Ovary (tissue), 7 donors: ENCODE measurements at regions not wholly inside any gene's neighbourhood (a gene's known extent, or its start where the extent isn't known, plus 50 kb on each side); places are given as distances from the start of the nearest gene placed in this dataset.

ENCODE experiments used
- DNase-seq, 5 donors: peaks; one replicate each; pipeline ENCODE4 v3.0.0-alpha.2; 2019 to 2020
- H3K27ac ChIP-seq, 2 donors: fragments of 200-600 bp; one replicate each; pipeline versions ENCODE4 v1.5.1 to v1.8.0; 2019 to 2022
- H3K27me3 ChIP-seq: fragments of 200-600 bp; one replicate; pipeline ENCODE4 v1.8.0; 2022
- H3K36me3 ChIP-seq: fragments of 200-600 bp; sonication (generic); one replicate; pipeline ENCODE4 v1.5.1; 2019
- H3K4me1 ChIP-seq: one replicate; pipeline ENCODE4 v1.8.1; 2013; ENCODE audit warnings: mild to moderate bottlenecking, moderate library complexity; ENCODE audit not compliant: insufficient read depth
- H3K4me3 ChIP-seq: fragments of 200-600 bp; sonication (generic); one replicate; pipeline ENCODE4 v1.5.1; 2017
- H3K9me3 ChIP-seq, 2 donors: fragments of 200-600 bp in 1 of 2; sonication (generic) in 1 of 2; one replicate each; pipeline versions ENCODE4 v1.5.1 to v1.8.1; 2013 to 2019; ENCODE audit warnings: mild to moderate bottlenecking in 1 of 2, moderate library complexity in 1 of 2
- CTCF ChIP-seq, 3 donors: fragments of 450-650 bp in 2 of 3; fragments of 200-600 bp in 1 of 3; IDR thresholded peaks; one replicate each; pipeline versions ENCODE4 v1.5.1 to v1.8.0; 2016 to 2022; ENCODE audit warnings: antibody characterized with exemption in 3 of 3, mild to moderate bottlenecking in 1 of 3
- EP300 ChIP-seq: sonication (generic); formaldehyde crosslinking; IDR thresholded peaks from one replicate; pipeline ENCODE4 v1.6.1; 2017; ENCODE audit warnings: antibody characterized with exemption
- POLR2A ChIP-seq: fragments of 450-650 bp; IDR thresholded peaks from one replicate; pipeline ENCODE4 v1.6.1; 2017; ENCODE audit warnings: antibody characterized with exemption, mild to moderate bottlenecking, moderate library complexity
- WGBS, 3 donors: extraction: QIAGEN DNeasy Blood & Tissue Kit in 1 of 3; methylation state at CpG; one replicate each; pipeline versions ENCODE4 v1.1.5 to v1.1.7; 2013 to 2017; 5-methylcytosine and 5-hydroxymethylcytosine counted together
- intact Hi-C, 4 donors: fragments of 100-400 bp; cut with DNase I; formaldehyde crosslinking; loops; one replicate each; pipeline versions ENCODE4 v1.11.0 to v1.15.1; 2022 to 2023
- donor health status: DM: no; HTN: no; CAD: no; lungs with moderate emphysema.
- donor health status: DM: no; HTN: no; CAD: no.
- donor health status: Bipolar disorder and iron deficiency.
- donor health status: DM: no; HTN: no; CAD: no.
- donor health status: DM: yes; HTN: yes; CAD: no.

GRCh38 chr12:66048218-66048834 is 82.2 kb downstream of the LLPH start:
- WGBS, 3 donors, result 85 to 92% (median 86%) methylated on average over 8 of the region's 8 CpGs
- no peak for DNase-seq
- Histone ChIP-seq H3K4me3 (no peak overlapping the region), H3K4me1 (peaks cover 2% of the 10 kb centered on the region), H3K9me3 (no peaks in the 10 kb centered on the region), H3K36me3 (no peaks in the 10 kb centered on the region), H3K27me3 (no peaks in the 10 kb centered on the region), H3K27ac (no peak overlapping the region)
- intact Hi-C loops, result no loop called here
- TF ChIP-seq EP300, result no peak
- no peak for TF ChIP-seq CTCF (IDR thresholded peaks at IDR 0.05)
- TF ChIP-seq POLR2A, result no peak

- Histone ChIP-seq H3K4me1 (peaks cover 2% of the 10 kb centered on the region), H3K9me3 (no peaks in the 10 kb centered on the region), H3K4me3 (no peak overlapping the region), H3K27me3 (no peaks in the 10 kb centered on the region), H3K36me3 (no peaks in the 10 kb centered on the region), H3K27ac (no peak overlapping the region)
- WGBS, 3 donors, result 88 to 97% (median 96%) methylated on average over 1 of the region's 1 CpG
- intact Hi-C loops, result no loop called here
- TF ChIP-seq CTCF (IDR thresholded peaks at IDR 0.05), result no peak
- no peak for TF ChIP-seq EP300
- no peak for TF ChIP-seq POLR2A
- no peak for DNase-seq
Observed at GRCh38 chr12:66047411-66048021, 83.0 kb downstream of the LLPH start.

GRCh38 chr12:66045506-66045905 is 85.0 kb downstream of the LLPH start:
- H3K27me3 ChIP-seq, result no peaks in the 10 kb centered on the region
- 94 to 99% (median 98%) methylated on average over 3 of the region's 3 CpGs for WGBS, 3 donors
- DNase-seq, result no peak
- H3K9me3 ChIP-seq, result no peaks in the 10 kb centered on the region
- no peak for TF ChIP-seq CTCF (IDR thresholded peaks at IDR 0.05)
- no peak for TF ChIP-seq POLR2A
- no peak for TF ChIP-seq EP300
- H3K36me3 ChIP-seq, result no peaks in the 10 kb centered on the region
- intact Hi-C loops, result no loop called here
- H3K4me1 ChIP-seq, result peaks cover 2% of the 10 kb centered on the region
- H3K27ac ChIP-seq, result no peak overlapping the region
- no peak overlapping the region for H3K4me3 ChIP-seq

- H3K4me1 ChIP-seq, result peaks cover 2% of the 10 kb centered on the region
- DNase-seq, result no peak
- intact Hi-C loops, result no loop called here
- WGBS, 3 donors, result 78 to 87% (median 81%) methylated on average over 4 of the region's 4 CpGs
- H3K27ac ChIP-seq, result no peak overlapping the region
- H3K36me3 ChIP-seq, result no peaks in the 10 kb centered on the region
- no peaks in the 10 kb centered on the region for H3K27me3 ChIP-seq
- H3K4me3 ChIP-seq, result no peak overlapping the region
- no peaks in the 10 kb centered on the region for H3K9me3 ChIP-seq
- TF ChIP-seq POLR2A (no peak), CTCF (IDR thresholded peaks at IDR 0.05) (no peak), EP300 (no peak)
Observed at GRCh38 chr12:66044731-66045130, 85.8 kb downstream of the LLPH start.
